IMR-90 (cell line): ENCODE measurements at regions not wholly inside any gene's neighbourhood (a gene's known extent, or its start where the extent isn't known, plus 50 kb on each side); places are given as distances from the start of the nearest gene placed in this dataset.

ENCODE experiments used
- FOS ChIP-seq: fragments of 150-350 bp; IDR thresholded peaks from 2 replicates; pipeline ENCODE4 v1.6.1; 2016; ENCODE audit warnings: low read depth, low read length
- POLR2A ChIP-seq: IDR thresholded peaks from 2 replicates; pipeline ENCODE4 v1.6.1; 2012; ENCODE audit warnings: mild to moderate bottlenecking, low read depth, low read length
- RCOR1 ChIP-seq: IDR thresholded peaks from 2 replicates; pipeline ENCODE4 v1.6.1; 2012; ENCODE audit warnings: mild to moderate bottlenecking, low read length, improper control_type of control experiment; ENCODE audit not compliant: insufficient replicate concordance
- USF2 ChIP-seq: fragments of 150-350 bp; IDR thresholded peaks from 2 replicates; pipeline ENCODE4 v1.6.1; 2017; ENCODE audit warnings: mild to moderate bottlenecking, antibody characterized with exemption, low read length, low read depth
- TF ChIP-seq, protein P1 (sequence below): conservative IDR thresholded peaks from 2 replicates; pipeline ENCODE4 v1.5.1; 2012; ENCODE audit warnings: mild to moderate bottlenecking, low read depth, low read length, improper control_type of control experiment

DNA sequence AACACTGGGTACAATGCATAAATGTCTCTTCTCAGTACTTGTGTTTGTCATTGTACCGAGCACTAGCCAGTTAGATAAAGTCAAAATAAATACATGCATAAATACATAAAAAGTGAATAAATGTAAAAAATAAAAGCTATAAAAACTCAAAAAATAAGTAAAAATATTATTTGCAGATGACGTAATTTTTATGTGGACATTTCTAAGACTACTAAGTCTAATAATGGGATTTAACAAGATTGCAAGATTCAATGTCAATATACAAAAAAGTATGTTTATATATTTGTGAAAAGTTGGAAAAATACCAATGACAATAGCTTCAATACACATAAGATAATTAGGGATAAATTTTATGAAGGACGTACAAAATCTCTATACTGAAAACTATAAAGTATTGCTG, 639.6 kb downstream of the CBLN4 start:
- TF ChIP-seq, protein P1, sequence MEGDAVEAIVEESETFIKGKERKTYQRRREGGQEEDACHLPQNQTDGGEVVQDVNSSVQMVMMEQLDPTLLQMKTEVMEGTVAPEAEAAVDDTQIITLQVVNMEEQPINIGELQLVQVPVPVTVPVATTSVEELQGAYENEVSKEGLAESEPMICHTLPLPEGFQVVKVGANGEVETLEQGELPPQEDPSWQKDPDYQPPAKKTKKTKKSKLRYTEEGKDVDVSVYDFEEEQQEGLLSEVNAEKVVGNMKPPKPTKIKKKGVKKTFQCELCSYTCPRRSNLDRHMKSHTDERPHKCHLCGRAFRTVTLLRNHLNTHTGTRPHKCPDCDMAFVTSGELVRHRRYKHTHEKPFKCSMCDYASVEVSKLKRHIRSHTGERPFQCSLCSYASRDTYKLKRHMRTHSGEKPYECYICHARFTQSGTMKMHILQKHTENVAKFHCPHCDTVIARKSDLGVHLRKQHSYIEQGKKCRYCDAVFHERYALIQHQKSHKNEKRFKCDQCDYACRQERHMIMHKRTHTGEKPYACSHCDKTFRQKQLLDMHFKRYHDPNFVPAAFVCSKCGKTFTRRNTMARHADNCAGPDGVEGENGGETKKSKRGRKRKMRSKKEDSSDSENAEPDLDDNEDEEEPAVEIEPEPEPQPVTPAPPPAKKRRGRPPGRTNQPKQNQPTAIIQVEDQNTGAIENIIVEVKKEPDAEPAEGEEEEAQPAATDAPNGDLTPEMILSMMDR, result no peak
- no peak for TF ChIP-seq USF2
- TF ChIP-seq FOS, result no peak
- TF ChIP-seq POLR2A, result no peak
- TF ChIP-seq RCOR1, result no peak
